GM12878 (cell line): ENCODE measurements at regions not wholly inside any gene's neighbourhood (a gene's known extent, or its start where the extent isn't known, plus 50 kb on each side); places are given as distances from the start of the nearest gene placed in this dataset.

Experiments
- ATAC-seq: fragments of 200-7000 bp; cut with Tn5 transposase; 3 replicates; pipeline ENCODE4 v1.9.1; 2020; ENCODE audit warnings: mild to moderate bottlenecking, moderate library complexity
- BruUV-seq: library from RNA; stranded (reverse); fragments of 400-500 nt; replicated peaks from 2 replicates; lab custom pipeline; 2021; lab: Mats Ljungman, UMichigan
- CTCF ChIA-PET: fragments of 300-600 bp; sonication (Branson Sonifier 250); formaldehyde crosslinking; extraction: SDS; loops from one replicate; lab custom pipeline; 2021; ENCODE audit warnings: inconsistent platforms; lab: Yijun Ruan, JAX
- POLR2A ChIA-PET: fragments of 350-600 bp; formaldehyde crosslinking; extraction: SDS; loops from one replicate; lab custom pipeline; 2021; ENCODE audit warnings: inconsistent platforms; lab: Charles Lee
- RAD21 ChIA-PET: fragments of 300-600 bp; sonication (Branson Sonifier 250); formaldehyde crosslinking; loops from one replicate; lab custom pipeline; 2023; ENCODE audit warnings: antibody characterized with exemption; ENCODE audit not compliant: unreplicated experiment; lab: Charles Lee
- SMC1A ChIA-PET: fragments of 300-600 bp; sonication (Branson Sonifier 250); formaldehyde crosslinking; loops from one replicate; lab custom pipeline; 2023; ENCODE audit not compliant: unreplicated experiment, uncharacterized antibody; lab: Charles Lee
- DNase-seq: peaks from one replicate; pipeline ENCODE4 v3.0.0-alpha.2; 2011; ENCODE audit warnings: low read depth, low spot score
- FAIRE-seq: peaks from 3 replicates; lab custom pipeline; 2011; peaks lifted over from hg19 to GRCh38; lab: Jason Lieb, UNC
- H2AFZ ChIP-seq: 2 replicates; pipeline ENCODE4 v1.6.0; 2011; ENCODE audit warnings: low read depth, low read length, control low read depth; ENCODE audit not compliant: control insufficient read depth
- H3K27ac ChIP-seq: 2 replicates; pipeline ENCODE4 v1.5.1; 2011; ENCODE audit warnings: control low read depth; ENCODE audit not compliant: control insufficient read depth, insufficient read depth
- H3K27me3 ChIP-seq, 2 experiments: replicated peaks in 1 of 2; 2 replicates each; pipeline versions ENCODE4 v1.6.0 to v1.6.1; 2011; ENCODE audit warnings: low read length in 1 of 2; ENCODE audit not compliant: control insufficient read depth in 2 of 2, insufficient read depth in 2 of 2
- H3K36me3 ChIP-seq, 2 experiments: 2 replicates each; pipeline ENCODE4 v1.5.1; 2011; ENCODE audit warnings: low read length in 1 of 2; ENCODE audit not compliant: control insufficient read depth in 2 of 2, insufficient read depth in 2 of 2
- H3K4me1 ChIP-seq: 2 replicates; pipeline ENCODE4 v1.6.1; 2011; ENCODE audit warnings: mild to moderate bottlenecking, low read length, moderate library complexity, mixed read lengths; ENCODE audit not compliant: control insufficient read depth, insufficient read depth
- H3K4me2 ChIP-seq: 2 replicates; pipeline ENCODE4 v1.6.0; 2011; ENCODE audit warnings: control low read depth; ENCODE audit not compliant: control insufficient read depth, insufficient read depth
- H3K4me3 ChIP-seq: fragments of 200-600 bp; sonication (generic); 2 replicates; pipeline ENCODE4 v1.5.1; 2016
- H3K79me2 ChIP-seq: 2 replicates; pipeline ENCODE4 v1.6.0; 2011; ENCODE audit warnings: low read length; ENCODE audit not compliant: control insufficient read depth, insufficient read depth
- H3K9ac ChIP-seq: 2 replicates; pipeline ENCODE4 v1.8.0; 2011; ENCODE audit warnings: low read length, control low read depth, mixed read lengths; ENCODE audit not compliant: control insufficient read depth, insufficient read depth
- H3K9me3 ChIP-seq: replicated peaks from 3 replicates; pipeline ENCODE4 v1.5.1; 2011; ENCODE audit warnings: mild to moderate bottlenecking, low read length; ENCODE audit not compliant: control insufficient read depth, insufficient read depth
- H4K20me1 ChIP-seq: 2 replicates; pipeline ENCODE4 v1.6.0; 2011; ENCODE audit not compliant: control insufficient read depth, insufficient read depth
- ASH2L ChIP-seq: fragments of 300-600, 200-600 bp; sonication (generic); IDR thresholded peaks from 2 replicates; pipeline ENCODE4 v1.6.1; 2017; ENCODE audit warnings: low read depth, mild to moderate bottlenecking, borderline replicate concordance
- PAX5 ChIP-seq: IDR thresholded peaks from 2 replicates; pipeline ENCODE4 v1.6.1; 2011; ENCODE audit warnings: low read depth, low read length, borderline replicate concordance
- SMARCA5 ChIP-seq: fragments of 450-650 bp; IDR thresholded peaks from 2 replicates; pipeline ENCODE4 v1.6.1; 2017; ENCODE audit warnings: mild to moderate bottlenecking
- SREBF1 ChIP-seq: IDR thresholded peaks from 2 replicates; pipeline ENCODE4 v1.6.1; 2012; ENCODE audit warnings: mild to moderate bottlenecking, low read length
- STAT3 ChIP-seq: IDR thresholded peaks from 2 replicates; pipeline ENCODE4 v1.6.1; 2011; ENCODE audit warnings: low read depth, low read length, improper control_type of control experiment
- WGBS: methylation state at CpG from one replicate; pipeline ENCODE4 v1.1.6; 2016; ENCODE audit warnings: low lambda C conversion rate; ENCODE audit not compliant: insufficient replicate concordance, insufficient coverage; ENCODE audit errors: missing lambda C conversion rate; 5-methylcytosine and 5-hydroxymethylcytosine counted together
- in situ Hi-C: fragments of 300-500 bp; cut with MboI; formaldehyde crosslinking; loops from 9 replicates; pipeline ENCODE4 v1.14.3; 2018; ENCODE audit warnings: mixed read lengths
- intact Hi-C: fragments of 100-400 bp; cut with micrococcal nuclease; formaldehyde crosslinking; loops from one replicate; pipeline ENCODE4 v1.14.2; 2022; ENCODE audit not compliant: unreplicated experiment
- TF ChIP-seq, protein P1 (sequence below): fragments of 450-650 bp; formaldehyde crosslinking; IDR thresholded peaks from 2 replicates; pipeline ENCODE4 v1.4.0; 2020; ENCODE audit warnings: mild to moderate bottlenecking, moderate library complexity

- H3K79me2 ChIP-seq = no peaks in the 10 kb centered on the region
- no peaks in the 10 kb centered on the region for H3K9me3 ChIP-seq
- no peak overlapping the region for H3K4me2 ChIP-seq
- no peaks in the 10 kb centered on the region for H4K20me1 ChIP-seq
- DNase-seq (no peak), ATAC-seq (no peak), FAIRE-seq (no peak)
- WGBS = 18% methylated on average over 5 of the region's 5 CpGs
- TF ChIP-seq STAT3 (no peak), SREBF1 (no peak), PAX5 (no peak), SMARCA5 (no peak), ASH2L (no peak)
- TF ChIP-seq, protein P1, sequence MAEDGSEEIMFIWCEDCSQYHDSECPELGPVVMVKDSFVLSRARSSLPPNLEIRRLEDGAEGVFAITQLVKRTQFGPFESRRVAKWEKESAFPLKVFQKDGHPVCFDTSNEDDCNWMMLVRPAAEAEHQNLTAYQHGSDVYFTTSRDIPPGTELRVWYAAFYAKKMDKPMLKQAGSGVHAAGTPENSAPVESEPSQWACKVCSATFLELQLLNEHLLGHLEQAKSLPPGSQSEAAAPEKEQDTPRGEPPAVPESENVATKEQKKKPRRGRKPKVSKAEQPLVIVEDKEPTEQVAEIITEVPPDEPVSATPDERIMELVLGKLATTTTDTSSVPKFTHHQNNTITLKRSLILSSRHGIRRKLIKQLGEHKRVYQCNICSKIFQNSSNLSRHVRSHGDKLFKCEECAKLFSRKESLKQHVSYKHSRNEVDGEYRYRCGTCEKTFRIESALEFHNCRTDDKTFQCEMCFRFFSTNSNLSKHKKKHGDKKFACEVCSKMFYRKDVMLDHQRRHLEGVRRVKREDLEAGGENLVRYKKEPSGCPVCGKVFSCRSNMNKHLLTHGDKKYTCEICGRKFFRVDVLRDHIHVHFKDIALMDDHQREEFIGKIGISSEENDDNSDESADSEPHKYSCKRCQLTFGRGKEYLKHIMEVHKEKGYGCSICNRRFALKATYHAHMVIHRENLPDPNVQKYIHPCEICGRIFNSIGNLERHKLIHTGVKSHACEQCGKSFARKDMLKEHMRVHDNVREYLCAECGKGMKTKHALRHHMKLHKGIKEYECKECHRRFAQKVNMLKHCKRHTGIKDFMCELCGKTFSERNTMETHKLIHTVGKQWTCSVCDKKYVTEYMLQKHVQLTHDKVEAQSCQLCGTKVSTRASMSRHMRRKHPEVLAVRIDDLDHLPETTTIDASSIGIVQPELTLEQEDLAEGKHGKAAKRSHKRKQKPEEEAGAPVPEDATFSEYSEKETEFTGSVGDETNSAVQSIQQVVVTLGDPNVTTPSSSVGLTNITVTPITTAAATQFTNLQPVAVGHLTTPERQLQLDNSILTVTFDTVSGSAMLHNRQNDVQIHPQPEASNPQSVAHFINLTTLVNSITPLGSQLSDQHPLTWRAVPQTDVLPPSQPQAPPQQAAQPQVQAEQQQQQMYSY = no peak
- ChIA-PET CTCF (no interaction called here), POLR2A (interaction anchor here (0.5 kb wide), 1 partner anchor 424 kb away, joined by 4 read pairs; no protein-coding TSS in a partner anchor), SMC1A (interaction anchor here (0.6 kb wide), 1 partner anchor 666 kb away, joined by 3 read pairs; no protein-coding TSS in a partner anchor), RAD21 (no interaction called here)
- no peak overlapping the region for H3K27ac ChIP-seq
- in situ Hi-C loops = no loop called here
- H3K27me3 ChIP-seq = no peaks in the 10 kb centered on the region
- no TSS peak for BruUV-seq
- H2AFZ ChIP-seq = no peak overlapping the region
- H3K4me3 ChIP-seq = no peak overlapping the region
- intact Hi-C loops = no loop called here
- H3K4me1 ChIP-seq = no peaks in the 10 kb centered on the region
- H3K9ac ChIP-seq = no peak overlapping the region
- H3K36me3 ChIP-seq = no peaks in the 10 kb centered on the region
Observed at GRCh38 chr2:21891191-21891590, 767.4 kb downstream of the TDRD15 start.
